CD14-positive monocyte (primary cell): ENCODE measurements at regions not wholly inside any gene's neighbourhood (a gene's known extent, or its start where the extent isn't known, plus 50 kb on each side); places are given as distances from the start of the nearest gene placed in this dataset.

Source experiments
- DNase-seq, 3 donors: peaks; one replicate each; pipeline ENCODE4 v3.0.0-alpha.2; 2011 to 2022
- H2AFZ ChIP-seq: 2 replicates; pipeline ENCODE4 v1.6.0; 2012; ENCODE audit warnings: mild to moderate bottlenecking, low read depth, low read length, inconsistent platforms; ENCODE audit not compliant: insufficient read depth, poor library complexity, severe bottlenecking
- H3K27ac ChIP-seq, 2 donors: 1 replicate in 1 of 2; 2 replicates in 1 of 2; pipeline ENCODE4 v1.5.1; 2012 to 2013; ENCODE audit warnings: low read length in 2 of 2, control low read depth in 1 of 2, inconsistent platforms in 1 of 2, low read depth in 1 of 2, mild to moderate bottlenecking in 1 of 2
- H3K27me3 ChIP-seq, 2 donors: one replicate each; pipeline versions ENCODE4 v1.6.0 to v1.6.1; 2011 to 2013; ENCODE audit warnings: low read length in 2 of 2; ENCODE audit not compliant: control insufficient read depth in 2 of 2, insufficient read depth in 2 of 2
- H3K36me3 ChIP-seq, 2 donors: replicated peaks in 1 of 2; 1 replicate in 1 of 2; 2 replicates in 1 of 2; pipeline versions ENCODE4 v1.5.1 to v1.6.1; 2012 to 2013; ENCODE audit warnings: low read length in 2 of 2, control low read depth in 1 of 2, inconsistent platforms in 1 of 2, mild to moderate bottlenecking in 1 of 2; ENCODE audit not compliant: insufficient read depth in 2 of 2, control insufficient read depth in 1 of 2
- H3K4me1 ChIP-seq, 2 donors: 1 replicate in 1 of 2; 2 replicates in 1 of 2; pipeline versions ENCODE4 v1.5.1 to v1.6.1; 2012 to 2013; ENCODE audit warnings: low read length in 2 of 2, control low read depth in 1 of 2, inconsistent platforms in 1 of 2, mild to moderate bottlenecking in 1 of 2, moderate library complexity in 1 of 2; ENCODE audit not compliant: insufficient read depth in 2 of 2, control insufficient read depth in 1 of 2
- H3K4me2 ChIP-seq: replicated peaks from 2 replicates; pipeline ENCODE3; 2012; ENCODE audit warnings: low read length, moderate library complexity, mild to moderate bottlenecking; ENCODE audit not compliant: poor library complexity, severe bottlenecking; ENCODE audit errors: extremely low read depth
- H3K4me3 ChIP-seq, 3 experiments: fragments of 200-600 bp in 1 of 3; sonication (generic) in 1 of 3; replicated peaks in 1 of 3; 1 replicate in 2 of 3; 2 replicates in 1 of 3; pipeline ENCODE4 v1.5.1; 2011 to 2013; ENCODE audit warnings: low read length in 3 of 3, mild to moderate bottlenecking in 3 of 3, control low read depth in 2 of 3, low read depth in 2 of 3, inconsistent platforms in 1 of 3, moderate library complexity in 1 of 3
- H3K79me2 ChIP-seq: 2 replicates; pipeline ENCODE4 v1.6.0; 2012; ENCODE audit warnings: mild to moderate bottlenecking, control low read depth, inconsistent platforms, low read length, moderate library complexity; ENCODE audit not compliant: insufficient read depth
- H3K9ac ChIP-seq: 2 replicates; pipeline ENCODE4 v1.6.0; 2017; ENCODE audit warnings: low read length, mild to moderate bottlenecking; ENCODE audit not compliant: insufficient read depth, poor library complexity, severe bottlenecking
- H3K9me3 ChIP-seq, 2 donors: replicated peaks in 1 of 2; 1 replicate in 1 of 2; 2 replicates in 1 of 2; pipeline versions ENCODE4 v1.5.1 to v1.6.1; 2012 to 2013; ENCODE audit warnings: low read length in 2 of 2, control low read depth in 1 of 2; ENCODE audit not compliant: control insufficient read depth in 1 of 2, insufficient read depth in 1 of 2
- H4K20me1 ChIP-seq: 2 replicates; pipeline ENCODE4 v1.6.0; 2012; ENCODE audit warnings: mild to moderate bottlenecking, low read length, control low read depth, moderate library complexity; ENCODE audit not compliant: insufficient read depth
- H3K27ac Mint-ChIP-seq, 7 donors: one replicate each; pipeline ENCODE4 v1.8.0; 2020; ENCODE audit warnings: mild to moderate bottlenecking in 7 of 7, mixed read lengths in 7 of 7, moderate library complexity in 6 of 7, inconsistent platforms in 2 of 7
- H3K27me3 Mint-ChIP-seq, 3 donors: one replicate each; pipeline ENCODE4 v1.8.0; 2021 to 2022; ENCODE audit warnings: low read depth in 3 of 3, mild to moderate bottlenecking in 3 of 3, mixed read lengths in 3 of 3, moderate library complexity in 3 of 3, inconsistent platforms in 1 of 3
- H3K36me3 Mint-ChIP-seq, 2 donors: one replicate each; pipeline ENCODE4 v1.8.0; 2020; ENCODE audit warnings: mixed read lengths in 2 of 2, inconsistent platforms in 1 of 2, mild to moderate bottlenecking in 1 of 2
- H3K4me1 Mint-ChIP-seq: one replicate; pipeline ENCODE4 v1.8.0; 2020; ENCODE audit warnings: mild to moderate bottlenecking, mixed read lengths
- H3K4me3 Mint-ChIP-seq, 2 donors: one replicate each; pipeline ENCODE4 v1.8.0; 2020; ENCODE audit warnings: mild to moderate bottlenecking in 2 of 2, mixed read lengths in 2 of 2, moderate library complexity in 1 of 2
- H3K9me3 Mint-ChIP-seq, 7 donors: one replicate each; pipeline ENCODE4 v1.8.0; 2020 to 2022; ENCODE audit warnings: mixed read lengths in 7 of 7, mild to moderate bottlenecking in 6 of 7, moderate library complexity in 6 of 7, inconsistent platforms in 2 of 7
- CTCF ChIP-seq: fragments of 200-600 bp; IDR thresholded peaks from one replicate; pipeline ENCODE4 v1.8.0; 2022; ENCODE audit warnings: antibody characterized with exemption, mild to moderate bottlenecking
- WGBS: methylation state at CpG from one replicate; pipeline ENCODE4 v1.1.5; 2013; ENCODE audit warnings: missing lambda C conversion rate; ENCODE audit not compliant: insufficient coverage; 5-methylcytosine and 5-hydroxymethylcytosine counted together
- intact Hi-C, 2 donors: fragments of 100-400 bp; cut with micrococcal nuclease; formaldehyde crosslinking; loops; one replicate each; pipeline versions ENCODE4 v1.15.0 to v1.15.1; 2023

DNA sequence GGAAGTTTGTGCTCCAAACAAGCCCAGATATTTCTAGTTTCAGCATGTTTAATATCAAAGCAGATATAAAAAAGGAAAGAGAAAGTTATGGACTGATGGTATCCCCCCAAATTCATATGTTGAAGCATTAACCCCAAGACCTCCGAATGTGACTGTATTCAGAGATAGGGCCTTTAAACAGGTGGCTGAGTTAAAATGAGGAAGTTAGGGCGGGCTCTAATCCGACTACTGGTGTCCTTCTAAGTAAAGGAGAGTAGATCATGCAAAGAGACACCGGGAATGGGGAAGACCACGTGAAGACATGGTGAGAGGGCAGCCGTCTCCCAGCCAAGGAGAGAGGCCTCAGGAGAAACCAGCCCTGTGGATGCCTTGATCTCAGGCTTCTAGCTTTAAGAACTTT is 324.1 kb upstream of the KIF2A start:
- 41% methylated on average over 4 of the region's 6 CpGs for WGBS
- Histone ChIP-seq H3K79me2 (no peaks in the 10 kb centered on the region), H3K9ac (no peak overlapping the region), H3K27me3 (no peaks in the 10 kb centered on the region), H4K20me1 (no peaks in the 10 kb centered on the region), H3K36me3 (no peaks in the 10 kb centered on the region), H3K4me1 (no peaks in the 10 kb centered on the region), H3K4me3 (no peak overlapping the region), H2AFZ (no peak overlapping the region), H3K4me2 (no peak overlapping the region), H3K9me3 (peaks cover 0 to 3% of the 10 kb centered on the region in 2 donors), H3K27ac (no peak overlapping the region)
- Mint-ChIP-seq H3K27me3 (peaks cover 0 to 5% (median 0%) of the 10 kb centered on the region in 3 donors), H3K36me3 (no peaks in the 10 kb centered on the region), H3K27ac (no peak overlapping the region), H3K4me1 (no peaks in the 10 kb centered on the region), H3K9me3 (peaks cover 0 to 8% (median 3%) of the 10 kb centered on the region in 7 donors), H3K4me3 (no peak overlapping the region)
- DNase-seq, result no peak
- TF ChIP-seq CTCF, result no peak
- intact Hi-C loops, result no loop called here

DNA sequence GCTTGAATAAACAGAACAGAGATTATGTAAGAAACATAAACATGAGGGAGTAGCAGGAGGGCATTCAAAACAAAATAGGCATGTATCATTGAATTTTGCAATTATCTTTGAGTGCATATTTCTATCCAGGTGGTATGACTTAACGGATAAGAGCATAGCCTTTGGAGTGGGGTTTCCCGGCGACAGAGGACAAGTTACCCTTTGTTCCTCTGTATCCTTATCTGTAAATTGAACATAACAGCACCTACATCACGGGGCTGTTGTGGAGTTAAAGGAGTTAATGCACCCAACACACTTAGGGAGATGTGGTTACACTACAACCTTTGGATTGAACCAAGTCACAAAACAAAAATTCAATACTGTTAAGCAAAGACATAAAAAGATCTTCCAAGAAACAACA is 314.6 kb upstream of the KIF2A start:
- Histone ChIP-seq H3K27me3 (no peaks in the 10 kb centered on the region), H3K9ac (no peak overlapping the region), H3K36me3 (no peaks in the 10 kb centered on the region), H3K79me2 (no peaks in the 10 kb centered on the region), H2AFZ (no peak overlapping the region), H3K4me2 (no peak overlapping the region), H3K27ac (no peak overlapping the region), H4K20me1 (no peaks in the 10 kb centered on the region), H3K4me1 (no peaks in the 10 kb centered on the region), H3K9me3 (peaks cover 0 to 4% of the 10 kb centered on the region in 2 donors), H3K4me3 (no peak overlapping the region)
- WGBS, result no CpG with 5 or more reads among the region's 4 CpGs
- intact Hi-C loops, result no loop called here
- Mint-ChIP-seq H3K9me3 (peaks cover 0 to 8% (median 3%) of the 10 kb centered on the region in 7 donors), H3K4me3 (no peak overlapping the region), H3K27ac (no peak overlapping the region), H3K27me3 (peaks cover 0 to 5% (median 2%) of the 10 kb centered on the region in 3 donors), H3K36me3 (no peaks in the 10 kb centered on the region), H3K4me1 (no peaks in the 10 kb centered on the region)
- no peak for TF ChIP-seq CTCF
- no peak for DNase-seq
